HG03025 (cell line): ENCODE measurements at regions not wholly inside any gene's neighbourhood (a gene's known extent, or its start where the extent isn't known, plus 50 kb on each side); places are given as distances from the start of the nearest gene placed in this dataset.

Experiments
- ATAC-seq: cut with Tn5 transposase; IDR thresholded peaks from one replicate; pipeline ENCODE4 v1.9.1; 2021; ENCODE audit warnings: mild to moderate bottlenecking, moderate library complexity; ENCODE audit not compliant: unreplicated experiment, low FRiP score

GRCh38 chr2:62374301-62375112 is 131.5 kb downstream of the TMEM17 start:
- ATAC-seq = no peak

DNA sequence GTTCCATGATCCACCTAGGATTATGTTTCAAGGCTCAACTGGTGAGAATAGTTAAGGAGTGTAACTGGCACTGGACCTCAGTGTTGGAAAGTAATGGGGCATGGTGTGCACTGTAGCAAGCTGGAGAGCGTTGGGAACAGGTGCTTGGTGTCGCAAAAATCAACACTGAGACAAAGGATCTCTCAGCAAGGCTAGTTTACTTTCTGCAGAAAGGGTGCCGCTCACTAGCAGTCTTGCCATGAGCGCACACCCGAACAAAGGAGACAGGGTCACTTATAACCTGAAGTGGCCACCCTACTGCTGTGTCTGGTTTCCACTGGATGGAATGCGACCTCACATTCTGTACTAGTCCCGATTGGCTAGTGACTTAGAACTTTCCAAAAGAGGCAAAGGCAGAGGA is 133.2 kb downstream of the TMEM17 start:
- ATAC-seq = no peak

DNA sequence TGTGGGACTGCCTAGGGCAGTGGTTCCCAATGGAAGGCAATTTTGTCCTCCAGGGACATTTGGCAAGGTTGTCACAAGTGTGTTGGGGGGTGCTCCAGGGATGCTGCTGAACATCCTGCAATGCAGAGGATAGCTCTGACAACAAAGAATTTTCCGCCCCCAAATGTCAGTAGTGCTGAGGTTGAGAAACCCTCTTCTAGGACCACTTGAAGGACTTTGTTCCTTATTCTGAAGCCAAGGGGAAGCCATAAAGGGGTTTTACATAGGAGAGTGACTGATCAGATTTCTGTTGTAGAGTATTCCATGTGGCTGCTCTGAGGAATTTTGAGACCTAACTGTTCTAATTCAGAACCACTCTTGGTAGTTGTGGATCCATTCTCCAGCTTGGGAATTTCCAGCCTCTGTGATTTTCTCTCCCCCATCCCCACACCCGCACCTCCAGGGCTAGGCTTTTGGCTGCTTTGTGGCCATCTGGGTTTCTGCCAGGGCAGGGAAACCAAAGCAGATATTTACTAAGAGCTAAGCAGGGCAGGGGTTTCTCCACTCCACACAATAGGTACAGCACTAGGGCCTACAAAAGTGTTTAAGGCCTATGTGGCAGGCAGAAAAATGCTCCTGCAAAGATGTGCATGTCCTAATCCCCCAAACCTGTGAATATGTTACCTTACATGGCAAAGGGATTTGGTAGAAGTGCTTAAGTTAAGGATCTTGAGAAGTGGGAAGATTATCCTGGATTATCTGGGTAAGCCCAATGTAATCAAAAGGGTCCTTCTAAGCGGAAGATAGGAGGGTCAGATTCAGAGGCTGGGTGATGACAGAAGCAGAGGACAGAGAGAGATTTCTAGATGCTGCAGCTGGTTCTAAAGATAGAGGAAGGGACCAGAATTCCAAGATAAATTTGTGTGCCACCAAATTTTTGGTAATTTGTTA is 135.4 kb downstream of the TMEM17 start:
- no peak for ATAC-seq

DNA sequence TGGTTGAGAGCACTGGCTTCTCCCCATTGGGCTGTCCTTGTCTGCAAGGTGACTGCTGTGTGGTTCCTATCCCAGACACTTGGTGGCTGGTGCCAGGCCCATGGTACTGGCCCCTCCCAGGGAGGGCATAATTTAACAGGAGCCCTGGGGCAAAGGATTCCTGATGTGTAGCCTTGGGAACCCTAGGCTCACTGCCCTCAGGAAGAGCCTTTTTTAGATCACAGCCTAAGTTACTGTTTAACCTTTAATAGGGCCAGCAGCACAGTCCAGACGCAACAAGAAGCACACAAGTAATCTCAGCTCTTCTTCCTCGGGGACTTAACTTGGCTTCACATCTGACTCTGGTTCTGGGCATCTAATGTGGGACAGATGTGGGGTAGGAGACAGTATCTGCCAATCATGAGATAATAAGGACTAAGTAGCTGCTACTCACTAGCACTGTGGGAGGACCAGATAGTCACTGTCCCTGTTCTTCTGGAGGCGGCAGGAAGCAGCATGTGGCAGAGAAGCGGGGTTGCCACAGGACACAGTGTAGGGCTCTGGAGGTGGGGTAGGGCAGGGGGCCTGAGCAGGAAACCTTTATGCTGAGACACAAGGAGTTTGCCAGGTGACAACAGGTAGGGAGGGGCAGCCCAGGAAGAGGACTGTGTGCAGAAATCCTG is 136.3 kb downstream of the TMEM17 start:
- no peak for ATAC-seq

- no peak for ATAC-seq
Measured at GRCh38 chr2:62364791-62365528, 141.0 kb downstream of the TMEM17 start.

- peak; percentile 84 for ATAC-seq
Measured at GRCh38 chr2:62363166-62363565, 142.8 kb downstream of the TMEM17 start.

- ATAC-seq = peak; percentile 40
Measured at GRCh38 chr2:62362561-62362960, 143.4 kb downstream of the TMEM17 start.

- no peak for ATAC-seq
Measured at GRCh38 chr2:62361964-62362363, 144.0 kb downstream of the TMEM17 start.

DNA sequence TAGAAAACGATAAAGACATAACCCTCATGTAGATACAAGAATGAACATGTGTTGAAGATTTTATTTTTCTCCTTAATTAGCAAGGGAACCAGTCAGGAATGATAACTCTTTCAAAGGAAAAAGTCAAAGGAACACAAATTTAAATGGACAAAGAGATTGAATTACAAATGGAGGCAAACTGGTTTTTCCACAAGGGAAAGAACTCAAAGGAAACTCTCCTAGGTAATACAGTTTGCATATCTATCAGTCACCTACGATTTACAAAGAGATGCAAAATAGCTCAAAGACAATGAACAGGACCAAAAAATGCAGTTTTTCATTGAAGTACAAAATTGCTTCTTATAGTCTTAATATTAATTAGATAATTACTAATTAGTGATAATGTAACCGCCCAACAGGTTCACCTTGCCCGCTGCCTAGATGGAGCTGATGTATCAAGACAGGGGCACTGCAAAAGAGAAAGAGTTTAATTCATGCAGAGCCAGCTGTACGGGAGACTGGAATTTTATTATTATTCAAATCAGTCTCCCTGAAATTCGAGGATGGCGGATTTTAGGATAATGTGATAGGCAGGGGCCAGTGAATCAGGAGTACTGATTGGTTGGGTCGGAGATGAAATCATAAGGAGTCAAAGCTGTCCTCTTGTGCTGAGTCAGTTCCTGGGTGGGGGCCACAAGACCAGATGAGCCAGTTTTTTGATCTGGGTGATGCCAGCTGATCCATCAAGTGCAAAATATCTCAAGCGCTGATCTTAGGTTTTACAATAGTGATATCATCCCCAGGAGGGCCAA is 151.0 kb downstream of the TMEM17 start:
- ATAC-seq = no peak

DNA sequence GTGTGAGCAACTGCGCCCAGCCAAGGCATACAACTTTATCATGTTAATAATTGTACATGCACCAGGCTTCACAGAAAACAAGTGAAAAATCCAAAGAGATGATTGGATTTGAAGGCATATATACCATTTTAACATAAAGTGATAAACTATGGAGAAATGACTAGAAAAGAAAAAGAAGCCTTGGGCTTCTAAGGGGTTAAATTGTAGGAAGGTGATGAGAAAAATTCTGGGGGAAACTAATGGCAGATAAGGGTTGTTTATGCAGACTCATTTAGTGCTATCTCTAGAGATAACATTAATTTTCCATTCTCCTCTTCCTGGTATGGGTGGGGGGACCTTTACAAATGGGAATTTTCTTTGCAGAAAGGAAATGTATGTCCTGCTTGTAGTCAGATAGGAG is 154.0 kb downstream of the TMEM17 start:
- no peak for ATAC-seq

DNA sequence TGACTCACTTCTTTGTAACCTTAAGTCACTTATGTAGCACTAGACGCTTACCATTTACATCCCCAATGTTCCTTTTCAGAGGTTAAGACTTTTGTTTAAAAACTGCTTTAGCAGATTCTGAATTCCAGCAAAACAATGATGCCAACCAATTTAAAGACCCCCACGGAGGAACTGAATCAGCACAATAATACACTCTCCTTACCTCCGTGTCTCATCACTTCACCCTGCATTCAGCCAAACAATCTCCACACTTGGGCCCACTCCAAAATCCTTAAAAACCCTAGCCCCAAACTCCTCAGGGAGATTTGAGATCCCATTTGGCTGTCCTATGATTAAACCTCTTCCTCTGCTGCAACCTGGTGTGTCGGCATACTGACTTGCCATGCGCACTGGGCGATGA is 153.9 kb downstream of the B3GNT2 start:
- ATAC-seq = no peak

DNA sequence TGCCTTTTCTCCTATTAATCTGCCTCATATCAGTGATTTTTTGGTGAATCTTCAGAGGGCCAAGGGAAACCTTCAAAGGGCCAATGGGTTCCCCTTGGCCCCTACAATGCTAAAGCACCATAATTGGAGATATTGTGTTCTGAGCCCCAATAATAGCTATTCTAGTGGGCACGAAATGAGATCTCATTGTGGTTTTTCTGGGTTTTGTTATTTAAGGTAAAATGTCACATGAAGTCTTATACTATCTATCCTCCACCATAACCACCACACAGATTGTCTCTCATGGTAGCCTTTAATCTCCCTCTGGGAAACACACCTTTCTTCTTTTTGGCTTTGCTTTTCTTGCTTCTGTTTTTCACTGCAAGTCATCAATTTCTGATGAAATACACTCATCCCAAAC is 152.8 kb downstream of the B3GNT2 start:
- no peak for ATAC-seq

GRCh38 chr2:62347563-62348270 is 151.8 kb downstream of the B3GNT2 start:
- ATAC-seq = no peak

DNA sequence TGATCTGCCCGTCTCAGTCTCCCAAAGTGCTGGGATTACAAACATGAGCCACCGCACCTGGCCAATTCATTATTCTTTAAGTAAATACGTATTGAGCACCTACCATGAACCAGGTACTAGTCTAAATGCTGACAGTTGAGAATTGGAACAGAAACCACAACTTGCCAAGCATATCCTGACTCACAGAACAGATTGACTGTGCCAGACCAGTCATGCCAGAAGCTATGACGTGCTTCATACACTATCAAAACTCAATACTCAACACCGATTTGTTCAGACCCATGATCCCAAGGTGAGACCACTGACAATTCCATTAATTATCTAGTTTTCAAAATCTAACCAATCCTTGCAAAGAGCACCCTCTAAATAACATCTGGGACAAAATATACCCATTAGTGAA is 148.6 kb downstream of the B3GNT2 start:
- ATAC-seq = no peak

GRCh38 chr2:62343636-62344337 is 147.9 kb downstream of the B3GNT2 start:
- ATAC-seq = no peak

GRCh38 chr2:62343206-62343605 is 147.3 kb downstream of the B3GNT2 start:
- no peak for ATAC-seq

- ATAC-seq = no peak
Measured at GRCh38 chr2:62340994-62341484, 145.1 kb downstream of the B3GNT2 start.

DNA sequence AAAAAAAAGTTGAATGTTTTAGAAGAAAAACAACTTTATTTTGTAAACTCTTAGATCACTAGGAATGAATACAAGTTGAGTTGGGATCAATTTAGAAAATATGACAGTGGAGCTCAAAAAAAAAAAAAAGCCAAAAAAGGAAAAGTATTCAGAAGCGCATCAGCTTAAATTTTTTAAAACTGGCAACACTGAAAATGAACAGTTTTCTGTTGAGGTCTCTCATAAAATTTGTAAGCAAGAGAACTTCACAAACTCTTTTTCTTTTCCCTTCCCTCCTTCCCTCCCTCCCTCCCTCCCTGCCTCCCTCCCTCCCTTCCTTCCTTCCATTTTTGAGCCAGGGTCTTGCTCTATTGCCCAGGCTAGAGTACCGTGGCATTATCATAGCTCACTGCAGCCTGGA is 143.9 kb downstream of the B3GNT2 start:
- ATAC-seq = no peak
